KMS-11 (cell line): ENCODE measurements at regions not wholly inside any gene's neighbourhood (a gene's known extent, or its start where the extent isn't known, plus 50 kb on each side); places are given as distances from the start of the nearest gene placed in this dataset.

Experiments used
- H2AFZ ChIP-seq: fragments of 200-600 bp; sonication (generic); 2 replicates; pipeline ENCODE4 v1.6.1; 2016; ENCODE audit warnings: antibody characterized with exemption, mixed run types, low read depth
- H3K27ac ChIP-seq: fragments of 200-600 bp; sonication (generic); 2 replicates; pipeline ENCODE4 v1.6.1; 2016; ENCODE audit warnings: mild to moderate bottlenecking, mixed run types
- H3K27me3 ChIP-seq: fragments of 200-600 bp; sonication (generic); 2 replicates; pipeline ENCODE4 v1.6.1; 2017; ENCODE audit warnings: mild to moderate bottlenecking, low read depth, mixed run types, moderate library complexity; ENCODE audit not compliant: insufficient read depth
- H3K36me3 ChIP-seq: fragments of 200-600 bp; sonication (generic); 2 replicates; pipeline ENCODE4 v1.6.1; 2017; ENCODE audit warnings: mild to moderate bottlenecking, mixed run types; ENCODE audit not compliant: insufficient read depth
- H3K4me1 ChIP-seq: fragments of 200-600 bp; sonication (generic); 2 replicates; pipeline ENCODE4 v1.6.1; 2016; ENCODE audit warnings: mild to moderate bottlenecking, low read depth, mixed run types; ENCODE audit not compliant: poor library complexity, severe bottlenecking
- H3K4me2 ChIP-seq: fragments of 200-600 bp; sonication (generic); 2 replicates; pipeline ENCODE4 v1.7.0; 2016; ENCODE audit warnings: mild to moderate bottlenecking, mixed run types
- H3K4me3 ChIP-seq: fragments of 200-600 bp; sonication (generic); IDR thresholded peaks from 2 replicates; pipeline ENCODE4 v1.6.1; 2017; ENCODE audit warnings: low read depth, low read length, mixed read lengths; ENCODE audit not compliant: insufficient read depth
- H3K79me2 ChIP-seq: fragments of 200-600 bp; sonication (generic); 2 replicates; pipeline ENCODE4 v1.6.1; 2016; ENCODE audit warnings: low read depth, mixed run types; ENCODE audit not compliant: insufficient read depth
- H3K9ac ChIP-seq: fragments of 200-600 bp; sonication (generic); 2 replicates; pipeline ENCODE4 v1.6.1; 2016; ENCODE audit warnings: mild to moderate bottlenecking, mixed run types
- H4K20me1 ChIP-seq: fragments of 200-600 bp; sonication (generic); 2 replicates; pipeline ENCODE4 v1.6.1; 2016; ENCODE audit warnings: mild to moderate bottlenecking, mixed run types; ENCODE audit not compliant: insufficient read depth
- CTCF ChIP-seq: fragments of 200-600 bp; sonication (generic); conservative IDR thresholded peaks from 2 replicates; pipeline ENCODE4 v1.6.1; 2017; ENCODE audit warnings: low read depth, mild to moderate bottlenecking, antibody characterized with exemption, low read length, moderate library complexity, mixed read lengths

DNA sequence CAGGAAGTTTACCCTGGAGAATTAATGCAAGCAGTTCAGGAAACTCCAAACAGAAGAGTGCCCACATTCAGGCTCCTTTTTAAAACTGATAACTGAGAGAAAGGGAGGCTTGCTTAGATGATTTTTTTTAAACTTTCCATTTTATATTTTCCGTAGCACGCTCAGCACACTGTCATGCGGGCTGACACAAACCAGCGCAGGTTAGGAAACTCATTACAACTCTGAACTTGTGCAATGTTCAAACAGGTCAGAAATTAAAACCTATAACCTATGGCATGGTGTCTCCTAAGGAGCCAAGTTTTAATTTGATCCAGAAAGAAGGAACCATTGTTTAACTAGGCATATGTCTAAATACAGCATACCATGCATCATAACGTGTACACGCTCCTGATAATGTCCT, 117.7 kb upstream of the SMIM21 start:
- TF ChIP-seq CTCF, result no peak
- no peak overlapping the region for H3K27ac ChIP-seq
- H3K27me3 ChIP-seq, result no peaks in the 10 kb centered on the region
- H4K20me1 ChIP-seq, result no peaks in the 10 kb centered on the region
- H3K9ac ChIP-seq, result no peak overlapping the region
- H3K36me3 ChIP-seq, result no peaks in the 10 kb centered on the region
- H3K4me2 ChIP-seq, result no peak overlapping the region
- H3K4me3 ChIP-seq, result no peak overlapping the region
- no peaks in the 10 kb centered on the region for H3K4me1 ChIP-seq
- no peaks in the 10 kb centered on the region for H3K79me2 ChIP-seq
- no peak overlapping the region for H2AFZ ChIP-seq

DNA sequence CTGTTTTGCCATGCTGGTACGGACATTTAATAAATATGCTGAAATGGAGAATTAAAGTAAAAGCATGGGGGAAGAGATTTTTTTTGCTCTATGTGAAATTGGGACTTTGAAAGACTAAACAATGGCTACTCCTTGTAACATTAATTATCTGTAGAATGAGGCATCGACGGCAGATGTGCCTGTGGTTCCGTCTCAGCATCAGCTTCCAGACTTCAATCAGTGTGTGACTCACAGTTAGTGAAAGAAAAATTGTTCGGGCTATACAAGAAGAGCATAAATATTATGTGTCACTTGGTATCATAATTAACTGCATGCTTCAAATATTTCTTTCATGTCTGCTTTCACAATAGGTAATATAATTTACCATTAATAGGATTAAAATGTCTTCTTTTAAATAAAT, 117.0 kb upstream of the SMIM21 start:
- no peak overlapping the region for H3K4me3 ChIP-seq
- TF ChIP-seq CTCF, result no peak
- H3K4me1 ChIP-seq, result no peaks in the 10 kb centered on the region
- no peak overlapping the region for H3K27ac ChIP-seq
- H2AFZ ChIP-seq, result no peak overlapping the region
- H4K20me1 ChIP-seq, result no peaks in the 10 kb centered on the region
- no peaks in the 10 kb centered on the region for H3K27me3 ChIP-seq
- no peak overlapping the region for H3K4me2 ChIP-seq
- H3K9ac ChIP-seq, result no peak overlapping the region
- no peaks in the 10 kb centered on the region for H3K36me3 ChIP-seq
- no peaks in the 10 kb centered on the region for H3K79me2 ChIP-seq

- no peaks in the 10 kb centered on the region for H4K20me1 ChIP-seq
- no peak overlapping the region for H2AFZ ChIP-seq
- no peaks in the 10 kb centered on the region for H3K36me3 ChIP-seq
- no peak overlapping the region for H3K4me2 ChIP-seq
- no peak overlapping the region for H3K9ac ChIP-seq
- no peaks in the 10 kb centered on the region for H3K79me2 ChIP-seq
- no peak overlapping the region for H3K4me3 ChIP-seq
- H3K4me1 ChIP-seq, result no peaks in the 10 kb centered on the region
- no peak for TF ChIP-seq CTCF
- no peak overlapping the region for H3K27ac ChIP-seq
- H3K27me3 ChIP-seq, result no peaks in the 10 kb centered on the region
Observed at GRCh38 chr18:75544051-75544481, 116.6 kb upstream of the SMIM21 start.

GRCh38 chr18:75538727-75539126, 111.2 kb upstream of the SMIM21 start:
- Histone ChIP-seq H2AFZ (no peak overlapping the region), H3K4me1 (no peaks in the 10 kb centered on the region), H3K4me3 (no peak overlapping the region), H3K36me3 (no peaks in the 10 kb centered on the region), H3K27ac (no peak overlapping the region), H3K79me2 (no peaks in the 10 kb centered on the region), H3K9ac (no peak overlapping the region), H4K20me1 (no peaks in the 10 kb centered on the region), H3K27me3 (no peaks in the 10 kb centered on the region), H3K4me2 (no peak overlapping the region)
- TF ChIP-seq CTCF, result no peak
